GM23248 (cell line): ENCODE measurements at regions not wholly inside any gene's neighbourhood (a gene's known extent, or its start where the extent isn't known, plus 50 kb on each side); places are given as distances from the start of the nearest gene placed in this dataset.
"Not testable (repeated sequence)": the region's sequence is repeated elsewhere in the genome, so short reads cannot be mapped to it uniquely, and the experiment has no call there.

Experiments
- EZH2 ChIP-seq: fragments of 200-600 bp; sonication (generic); IDR thresholded peaks from 2 replicates; pipeline ENCODE4 v1.6.1; 2018; ENCODE audit warnings: antibody characterized with exemption, mild to moderate bottlenecking; ENCODE audit not compliant: insufficient read depth, poor library complexity, severe bottlenecking
- EZH2phosphoT487 ChIP-seq: fragments of 200-600 bp; sonication (generic); IDR thresholded peaks from 2 replicates; pipeline ENCODE4 v1.6.1; 2018; ENCODE audit warnings: antibody characterized with exemption, moderate library complexity, mild to moderate bottlenecking, low read depth; ENCODE audit not compliant: insufficient read depth

DNA sequence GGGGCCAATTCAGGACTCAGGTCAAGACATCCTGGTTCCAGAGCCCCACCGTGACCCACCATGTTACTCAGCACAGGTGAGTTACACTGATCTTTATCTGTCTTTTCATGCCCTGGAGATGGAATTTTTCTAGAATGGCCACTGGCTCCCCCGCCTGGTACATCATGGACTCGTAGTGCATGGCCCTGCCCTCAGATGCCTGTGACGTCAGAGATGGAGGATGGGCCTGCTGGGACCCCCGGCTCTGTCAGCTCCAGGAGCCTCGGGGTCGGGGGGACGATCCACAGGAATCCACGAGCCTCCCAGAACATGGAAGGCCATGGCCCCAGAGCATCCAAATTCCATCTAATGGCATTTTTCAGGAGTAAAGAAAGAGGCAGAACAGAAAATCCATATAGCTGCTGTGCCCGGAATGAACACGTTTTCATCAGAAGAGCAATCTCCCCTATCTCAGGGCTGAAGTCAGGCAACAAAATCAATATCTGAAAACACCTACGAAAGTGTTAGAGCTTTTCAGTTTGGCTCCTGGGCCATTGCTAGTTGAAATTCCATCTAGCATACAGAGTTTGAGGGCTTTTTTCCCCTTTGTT, 146.7 kb upstream of the SFSWAP start:
- not testable (repeated sequence) for TF ChIP-seq EZH2phosphoT487, EZH2
